ENCODE measurements at regions not wholly inside any gene's neighbourhood (a gene's known extent, or its start where the extent isn't known, plus 50 kb on each side); places are given as distances from the start of the nearest gene placed in this dataset.

DNA sequence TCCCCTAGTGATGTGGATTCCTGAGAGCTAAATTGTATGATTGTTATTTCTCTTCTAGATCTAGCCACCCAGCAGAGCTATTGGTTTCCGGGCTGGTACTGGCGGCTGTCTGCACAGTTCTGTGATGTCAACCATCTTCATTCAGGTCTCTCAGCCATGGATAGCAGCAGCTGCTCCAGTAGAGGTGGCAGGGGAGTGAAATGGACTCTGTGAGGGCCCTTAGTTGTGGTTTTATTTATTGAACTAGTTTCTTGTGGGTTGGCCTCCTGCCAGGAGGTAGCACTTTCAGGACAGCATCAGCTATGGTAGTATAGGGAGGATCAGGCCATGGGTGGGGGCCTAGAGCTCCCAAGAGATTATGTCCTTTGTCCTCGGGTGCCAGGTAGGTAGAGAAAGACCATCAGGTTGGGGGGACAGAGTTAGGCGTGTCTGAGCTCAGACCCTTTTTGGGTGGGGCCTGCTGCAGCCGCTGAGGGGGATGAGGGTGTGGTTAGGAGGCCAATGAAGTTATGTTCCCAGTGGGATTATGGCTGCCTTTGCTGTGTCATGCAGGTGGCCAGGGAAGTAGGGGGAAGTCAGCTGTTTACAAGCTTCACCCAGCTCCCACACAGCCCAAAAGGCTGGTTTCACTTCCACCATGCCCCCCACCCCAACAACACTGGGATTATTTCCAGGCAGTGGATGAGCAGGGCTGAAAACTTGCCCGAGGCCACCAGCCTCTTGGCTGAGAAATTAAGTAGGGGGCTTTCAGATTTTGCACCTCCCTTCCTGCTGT, 55.1 kb upstream of the RGS4 start:
- Histone ChIP-seq H3K9me3 (ENCODE audit: control insufficient read depth in 2 of 3, insufficient read depth in 1 of 3, low read length in 3 of 3) (peaks cover 0 to 4% (median 0%) of the 10 kb centered on the region in 3 donors), H3K27me3 (ENCODE audit: control insufficient read depth, insufficient read depth, low read length) (no peaks in the 10 kb centered on the region), H3K4me1 (ENCODE audit: control insufficient read depth in 2 of 3, insufficient read depth in 2 of 3, low read depth in 1 of 3, low read length in 3 of 3) (no peaks in the 10 kb centered on the region), H3K27ac (ENCODE audit: low read depth in 2 of 2, low read length in 2 of 2) (no peak overlapping the region), H3K4me3 (ENCODE audit: low read length in 3 of 3) (no peak overlapping the region), H3K9ac (ENCODE audit: low read length in 3 of 3) (no peak overlapping the region), H3K36me3 (ENCODE audit: control insufficient read depth in 2 of 3, insufficient read depth in 3 of 3, low read length in 3 of 3) (no peaks in the 10 kb centered on the region)
- intact Hi-C loops (cut with DNase I) = no loop called here
- TF ChIP-seq, protein P1, sequence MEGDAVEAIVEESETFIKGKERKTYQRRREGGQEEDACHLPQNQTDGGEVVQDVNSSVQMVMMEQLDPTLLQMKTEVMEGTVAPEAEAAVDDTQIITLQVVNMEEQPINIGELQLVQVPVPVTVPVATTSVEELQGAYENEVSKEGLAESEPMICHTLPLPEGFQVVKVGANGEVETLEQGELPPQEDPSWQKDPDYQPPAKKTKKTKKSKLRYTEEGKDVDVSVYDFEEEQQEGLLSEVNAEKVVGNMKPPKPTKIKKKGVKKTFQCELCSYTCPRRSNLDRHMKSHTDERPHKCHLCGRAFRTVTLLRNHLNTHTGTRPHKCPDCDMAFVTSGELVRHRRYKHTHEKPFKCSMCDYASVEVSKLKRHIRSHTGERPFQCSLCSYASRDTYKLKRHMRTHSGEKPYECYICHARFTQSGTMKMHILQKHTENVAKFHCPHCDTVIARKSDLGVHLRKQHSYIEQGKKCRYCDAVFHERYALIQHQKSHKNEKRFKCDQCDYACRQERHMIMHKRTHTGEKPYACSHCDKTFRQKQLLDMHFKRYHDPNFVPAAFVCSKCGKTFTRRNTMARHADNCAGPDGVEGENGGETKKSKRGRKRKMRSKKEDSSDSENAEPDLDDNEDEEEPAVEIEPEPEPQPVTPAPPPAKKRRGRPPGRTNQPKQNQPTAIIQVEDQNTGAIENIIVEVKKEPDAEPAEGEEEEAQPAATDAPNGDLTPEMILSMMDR (IDR thresholded peaks at IDR 0.05; ENCODE audit: borderline replicate concordance, extremely low read depth, insufficient read depth) = no peak
- DNase-seq (no peak), FAIRE-seq (no peak)

DNA sequence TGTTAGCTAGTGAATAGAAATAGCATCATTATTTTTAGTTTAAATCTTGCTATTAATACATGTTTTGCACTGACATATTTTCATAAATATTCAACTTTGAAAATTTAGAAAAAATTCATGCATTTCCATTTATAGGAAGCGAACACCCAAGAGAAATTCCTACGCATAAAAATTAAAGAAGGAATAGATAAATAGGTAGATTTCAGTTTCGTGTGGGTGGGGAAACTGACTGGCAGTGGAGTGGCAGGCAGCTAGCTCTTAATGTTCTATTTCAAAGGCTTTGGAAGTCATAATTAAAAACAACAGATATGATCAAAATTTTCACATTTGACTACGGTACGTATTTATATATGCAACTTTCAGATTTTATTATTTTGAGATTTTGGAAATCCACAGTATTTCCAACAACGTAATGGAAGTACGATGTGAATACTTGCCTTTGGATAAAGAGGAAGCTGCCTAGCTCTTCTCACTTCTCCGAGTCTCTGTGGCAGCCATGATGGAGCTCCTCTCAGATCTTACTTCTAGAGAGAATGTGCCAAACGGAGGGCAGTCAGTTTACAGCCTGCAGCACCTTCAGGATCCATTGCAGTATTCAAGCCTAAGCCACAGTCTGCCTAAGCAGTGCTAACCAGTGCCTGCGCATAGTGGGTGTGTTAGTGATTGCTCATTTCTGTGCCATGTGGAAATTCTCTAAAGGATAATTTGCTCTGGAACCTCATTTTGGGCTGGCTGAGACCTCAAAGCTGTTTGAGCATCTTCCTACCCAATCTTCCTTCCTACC, 62.9 kb upstream of the RGS4 start:
- Histone ChIP-seq H3K9ac (ENCODE audit: low read length in 3 of 3) (no peak overlapping the region), H3K27ac (ENCODE audit: low read depth in 2 of 2, low read length in 2 of 2) (no peak overlapping the region), H3K4me3 (ENCODE audit: low read length in 3 of 3) (no peak overlapping the region), H3K4me1 (ENCODE audit: control insufficient read depth in 2 of 3, insufficient read depth in 2 of 3, low read depth in 1 of 3, low read length in 3 of 3) (no peaks in the 10 kb centered on the region), H3K9me3 (ENCODE audit: control insufficient read depth in 2 of 3, insufficient read depth in 1 of 3, low read length in 3 of 3) (no peaks in the 10 kb centered on the region), H3K27me3 (ENCODE audit: control insufficient read depth, insufficient read depth, low read length) (no peaks in the 10 kb centered on the region), H3K36me3 (ENCODE audit: control insufficient read depth in 2 of 3, insufficient read depth in 3 of 3, low read length in 3 of 3) (no peaks in the 10 kb centered on the region)
- TF ChIP-seq, protein P1 (IDR thresholded peaks at IDR 0.05; ENCODE audit: borderline replicate concordance, extremely low read depth, insufficient read depth) = no peak
- intact Hi-C loops (cut with DNase I) = no loop called here
- no peak for FAIRE-seq
- DNase-seq = no peak

DNA sequence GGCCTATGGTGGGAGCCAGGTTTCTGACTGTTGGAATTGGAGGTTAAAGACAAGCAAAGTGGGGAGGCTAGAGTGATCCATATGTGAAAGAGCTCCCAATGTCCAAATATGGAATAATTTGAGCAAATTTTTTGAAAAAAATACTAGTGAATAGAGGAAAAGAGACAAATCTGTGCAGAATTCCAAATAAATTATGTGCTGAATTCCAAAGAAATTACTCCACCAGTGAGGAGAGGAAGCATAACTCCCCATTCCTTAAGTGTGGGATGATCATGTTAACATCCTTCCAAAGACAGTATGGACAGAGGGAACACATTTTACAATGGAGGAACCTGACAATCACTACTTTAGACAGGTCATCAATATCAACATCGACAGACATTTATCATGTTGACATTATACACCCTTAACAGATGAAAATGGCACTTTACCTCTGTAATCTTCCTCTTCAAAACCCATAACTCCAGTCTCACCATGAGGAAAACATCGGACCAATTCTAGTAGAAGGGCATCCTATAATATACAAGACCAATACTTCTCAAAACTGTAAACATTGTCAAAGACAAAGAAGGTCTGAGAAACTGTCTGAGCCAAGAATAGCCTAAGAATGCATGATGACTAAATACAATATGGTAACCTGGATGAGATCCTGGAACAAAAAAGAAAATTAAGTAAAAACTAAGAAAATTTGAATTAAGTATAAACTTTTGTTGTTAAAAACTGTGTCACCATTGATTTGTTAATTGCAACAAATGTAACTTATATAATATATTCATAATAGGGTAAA, 71.5 kb upstream of the RGS4 start:
- intact Hi-C loops (cut with DNase I) = no loop called here
- no peak overlapping the region for H3K4me3 ChIP-seq (ENCODE audit: low read length in 3 of 3)
- DNase-seq (no peak), FAIRE-seq (peak; percentile 3)
- H3K27ac ChIP-seq (ENCODE audit: low read depth in 2 of 2, low read length in 2 of 2) = no peak overlapping the region
- H3K9me3 ChIP-seq (ENCODE audit: control insufficient read depth in 2 of 3, insufficient read depth in 1 of 3, low read length in 3 of 3) = no peaks in the 10 kb centered on the region
- H3K27me3 ChIP-seq (ENCODE audit: control insufficient read depth, insufficient read depth, low read length) = no peaks in the 10 kb centered on the region
- TF ChIP-seq, protein P1 (IDR thresholded peaks at IDR 0.05; ENCODE audit: borderline replicate concordance, extremely low read depth, insufficient read depth) = no peak
- no peaks in the 10 kb centered on the region for H3K4me1 ChIP-seq (ENCODE audit: control insufficient read depth in 2 of 3, insufficient read depth in 2 of 3, low read depth in 1 of 3, low read length in 3 of 3)
- no peaks in the 10 kb centered on the region for H3K36me3 ChIP-seq (ENCODE audit: control insufficient read depth in 2 of 3, insufficient read depth in 3 of 3, low read length in 3 of 3)
- no peak overlapping the region for H3K9ac ChIP-seq (ENCODE audit: low read length in 3 of 3)
